HT1080 (cell line): ENCODE measurements at regions not wholly inside any gene's neighbourhood (a gene's known extent, or its start where the extent isn't known, plus 50 kb on each side); places are given as distances from the start of the nearest gene placed in this dataset.
"Not testable (repeated sequence)": the region's sequence is repeated elsewhere in the genome, so short reads cannot be mapped to it uniquely, and the experiment has no call there.

Experiments
- DNase-seq: peaks from one replicate; pipeline ENCODE4 v3.0.0-alpha.2; 2015; ENCODE audit warnings: low read depth

GRCh38 chrY:7417946-7418345, 506.4 kb upstream of the AMELY start:
- DNase-seq, result no peak

- DNase-seq, result no peak
Measured at GRCh38 chrY:7416406-7416805, 504.9 kb upstream of the AMELY start.

- DNase-seq, result no peak
Measured at GRCh38 chrY:7415157-7415633, 503.6 kb upstream of the AMELY start.

- no peak for DNase-seq
Measured at GRCh38 chrY:7390056-7390455, 478.5 kb upstream of the AMELY start.

GRCh38 chrY:7382988-7383387, 471.4 kb upstream of the AMELY start:
- DNase-seq, result peak; percentile 67

GRCh38 chrY:7377091-7377490, 465.5 kb upstream of the AMELY start:
- peak; percentile 13 for DNase-seq

GRCh38 chrY:7374485-7374884, 462.9 kb upstream of the AMELY start:
- DNase-seq, result peak; percentile 14

GRCh38 chrY:7371953-7372352, 460.4 kb upstream of the AMELY start:
- DNase-seq, result not testable (repeated sequence)

GRCh38 chrY:7371026-7371425, 459.5 kb upstream of the AMELY start:
- DNase-seq, result not testable (repeated sequence)

- no peak for DNase-seq
Measured at GRCh38 chrY:7359520-7359919, 448.0 kb upstream of the AMELY start.

GRCh38 chrY:7358103-7358752, 446.7 kb upstream of the AMELY start:
- DNase-seq, result no peak

GRCh38 chrY:7355891-7356290, 444.3 kb upstream of the AMELY start:
- DNase-seq, result not testable (repeated sequence)

- peak; percentile 36 for DNase-seq
Measured at GRCh38 chrY:7344661-7345060, 433.1 kb upstream of the AMELY start.

GRCh38 chrY:7343261-7343660, 431.7 kb upstream of the AMELY start:
- no peak for DNase-seq

- peak; percentile 4 for DNase-seq
Measured at GRCh38 chrY:7342732-7343131, 431.2 kb upstream of the AMELY start.

GRCh38 chrY:7339391-7340087, 428.0 kb upstream of the AMELY start:
- DNase-seq, result no peak

- no peak for DNase-seq
Measured at GRCh38 chrY:7336023-7336873, 424.7 kb upstream of the AMELY start.

GRCh38 chrY:7334449-7334848, 422.9 kb upstream of the AMELY start:
- DNase-seq, result no peak

- DNase-seq, result no peak
Measured at GRCh38 chrY:7326296-7327246, 415.0 kb upstream of the AMELY start.

GRCh38 chrY:7325531-7325930, 414.0 kb upstream of the AMELY start:
- no peak for DNase-seq

- DNase-seq, result no peak
Measured at GRCh38 chrY:7320751-7321150, 409.2 kb upstream of the AMELY start.
